ENCODE measurements at regions not wholly inside any gene's neighbourhood (a gene's known extent, or its start where the extent isn't known, plus 50 kb on each side); places are given as distances from the start of the nearest gene placed in this dataset.
A peak's percentile ranks its signal among the peaks of the same experiment; 100 is the strongest.

DNA sequence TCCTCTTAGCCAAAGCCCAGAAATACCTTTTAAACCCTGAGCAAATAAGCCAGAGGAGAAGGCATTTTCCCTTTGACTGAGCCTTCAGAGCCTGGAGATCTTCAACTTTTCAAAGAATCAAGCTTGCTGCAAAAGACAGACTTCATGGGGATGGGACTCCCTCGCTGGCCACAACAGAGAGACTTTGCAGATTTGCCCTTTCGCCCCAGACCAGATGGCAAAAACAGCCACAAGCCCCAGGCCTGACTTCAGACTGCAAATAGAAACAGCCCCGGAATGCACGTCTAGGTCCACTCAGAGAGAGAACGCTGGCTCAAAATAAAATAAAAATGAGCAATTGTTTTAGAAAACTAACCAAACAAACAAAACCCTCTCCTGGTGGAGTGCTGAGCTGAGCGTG lies 114.6 kb upstream of the MED13L start:
- Histone ChIP-seq H3K4me1 (ENCODE audit: control insufficient read depth in 4 of 4, insufficient read depth in 4 of 4, low read length in 3 of 4) (peaks cover 0 to 5% (median 1%) of the 10 kb centered on the region in 4 donors), H3K27me3 (ENCODE audit: control insufficient read depth in 4 of 4, insufficient read depth in 4 of 4, low read length in 3 of 4) (no peaks in the 10 kb centered on the region), H3K27ac (ENCODE audit: low read depth in 1 of 2, low read length in 2 of 2) (no peak overlapping the region), H3K9me3 (ENCODE audit: control insufficient read depth in 4 of 4, low read length in 3 of 4) (no peaks in the 10 kb centered on the region), H3K9ac (ENCODE audit: low read depth in 1 of 2, low read length in 2 of 2) (no peak overlapping the region), H3K36me3 (ENCODE audit: control insufficient read depth in 4 of 4, insufficient read depth in 3 of 4, low read depth in 1 of 4, low read length in 3 of 4) (no peaks in the 10 kb centered on the region), H3K4me3 (ENCODE audit: low read depth in 1 of 3, low read length in 3 of 3) (no peak overlapping the region)
- WGBS, result 51% methylated on average over 6 of the region's 6 CpGs
- no peak for DNase-seq (ENCODE audit: low spot score)
- TF ChIP-seq NR2F2 (IDR thresholded peaks at IDR 0.05) (peak; percentile 46), HNF4G (IDR thresholded peaks at IDR 0.05) (no peak), HNF4A (conservative IDR thresholded peaks at IDR 0.05) (peak in 1 of 2 donors; percentile 28), JUND (IDR thresholded peaks at IDR 0.05) (no peak), SP1 (IDR thresholded peaks at IDR 0.05) (peak; percentile 18), RAD21 (IDR thresholded peaks at IDR 0.05) (peak in 1 of 2 donors; percentile 14), ATF3 (IDR thresholded peaks at IDR 0.05) (no peak)
- TF ChIP-seq, protein P1, sequence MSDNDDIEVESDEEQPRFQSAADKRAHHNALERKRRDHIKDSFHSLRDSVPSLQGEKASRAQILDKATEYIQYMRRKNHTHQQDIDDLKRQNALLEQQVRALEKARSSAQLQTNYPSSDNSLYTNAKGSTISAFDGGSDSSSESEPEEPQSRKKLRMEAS (IDR thresholded peaks at IDR 0.05), result no peak

DNA sequence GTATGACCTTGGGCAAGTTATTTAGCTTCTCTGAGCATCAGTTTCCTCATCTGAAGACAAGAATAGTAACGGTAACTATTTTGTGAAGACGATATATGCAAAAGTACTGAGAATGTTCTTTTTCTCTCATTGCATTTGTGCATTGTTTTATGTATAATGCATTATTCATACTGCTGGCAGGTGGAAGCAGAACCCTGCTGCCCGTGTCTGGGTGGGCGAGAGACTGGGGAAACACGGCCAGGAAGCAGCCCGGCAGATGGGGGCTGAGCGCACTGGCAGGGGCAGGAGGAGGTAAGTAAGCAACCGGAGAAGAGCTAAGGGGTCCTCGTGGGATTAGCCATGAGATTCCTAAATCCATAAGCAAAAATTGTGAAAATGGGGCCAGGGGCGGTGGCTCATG lies 115.8 kb upstream of the MED13L start:
- Histone ChIP-seq H3K4me3 (ENCODE audit: low read depth in 1 of 3, low read length in 3 of 3) (no peak overlapping the region), H3K9ac (ENCODE audit: low read depth in 1 of 2, low read length in 2 of 2) (no peak overlapping the region), H3K4me1 (ENCODE audit: control insufficient read depth in 4 of 4, insufficient read depth in 4 of 4, low read length in 3 of 4) (peaks cover 0 to 5% (median 1%) of the 10 kb centered on the region in 4 donors), H3K27me3 (ENCODE audit: control insufficient read depth in 4 of 4, insufficient read depth in 4 of 4, low read length in 3 of 4) (no peaks in the 10 kb centered on the region), H3K9me3 (ENCODE audit: control insufficient read depth in 4 of 4, low read length in 3 of 4) (no peaks in the 10 kb centered on the region), H3K36me3 (ENCODE audit: control insufficient read depth in 4 of 4, insufficient read depth in 3 of 4, low read depth in 1 of 4, low read length in 3 of 4) (no peaks in the 10 kb centered on the region), H3K27ac (ENCODE audit: low read depth in 1 of 2, low read length in 2 of 2) (no peak overlapping the region)
- DNase-seq (ENCODE audit: low spot score), result no peak
- 76% methylated on average over 10 of the region's 10 CpGs for WGBS
- TF ChIP-seq TAF1 (conservative IDR thresholded peaks at IDR 0.05) (no peak), ZBTB33 (IDR thresholded peaks at IDR 0.05) (no peak), NR2F2 (IDR thresholded peaks at IDR 0.05) (no peak), RAD21 (IDR thresholded peaks at IDR 0.05) (no peak), FOXA2 (IDR thresholded peaks at IDR 0.05) (no peak)

- Histone ChIP-seq H3K4me3 (ENCODE audit: low read depth in 1 of 3, low read length in 3 of 3) (no peak overlapping the region), H3K9ac (ENCODE audit: low read depth in 1 of 2, low read length in 2 of 2) (no peak overlapping the region), H3K27ac (ENCODE audit: low read depth in 1 of 2, low read length in 2 of 2) (no peak overlapping the region), H3K4me1 (ENCODE audit: control insufficient read depth in 4 of 4, insufficient read depth in 4 of 4, low read length in 3 of 4) (peaks cover 0 to 5% (median 1%) of the 10 kb centered on the region in 4 donors), H3K36me3 (ENCODE audit: control insufficient read depth in 4 of 4, insufficient read depth in 3 of 4, low read depth in 1 of 4, low read length in 3 of 4) (no peaks in the 10 kb centered on the region), H3K9me3 (ENCODE audit: control insufficient read depth in 4 of 4, low read length in 3 of 4) (no peaks in the 10 kb centered on the region), H3K27me3 (ENCODE audit: control insufficient read depth in 4 of 4, insufficient read depth in 4 of 4, low read length in 3 of 4) (no peaks in the 10 kb centered on the region)
- DNase-seq (ENCODE audit: low spot score), result no peak
- 87% methylated on average over 14 of the region's 14 CpGs for WGBS
- TF ChIP-seq GABPA (IDR thresholded peaks at IDR 0.05 in 1 of 2, conservative IDR thresholded peaks at IDR 0.05 in 1 of 2), result no peak
- no peak for TF ChIP-seq NR2F2 (IDR thresholded peaks at IDR 0.05)
- TF ChIP-seq HNF4G (IDR thresholded peaks at IDR 0.05), result no peak
- TF ChIP-seq RAD21 (IDR thresholded peaks at IDR 0.05), result no peak
- no peak for TF ChIP-seq TAF1 (conservative IDR thresholded peaks at IDR 0.05)
- TF ChIP-seq, protein P2, sequence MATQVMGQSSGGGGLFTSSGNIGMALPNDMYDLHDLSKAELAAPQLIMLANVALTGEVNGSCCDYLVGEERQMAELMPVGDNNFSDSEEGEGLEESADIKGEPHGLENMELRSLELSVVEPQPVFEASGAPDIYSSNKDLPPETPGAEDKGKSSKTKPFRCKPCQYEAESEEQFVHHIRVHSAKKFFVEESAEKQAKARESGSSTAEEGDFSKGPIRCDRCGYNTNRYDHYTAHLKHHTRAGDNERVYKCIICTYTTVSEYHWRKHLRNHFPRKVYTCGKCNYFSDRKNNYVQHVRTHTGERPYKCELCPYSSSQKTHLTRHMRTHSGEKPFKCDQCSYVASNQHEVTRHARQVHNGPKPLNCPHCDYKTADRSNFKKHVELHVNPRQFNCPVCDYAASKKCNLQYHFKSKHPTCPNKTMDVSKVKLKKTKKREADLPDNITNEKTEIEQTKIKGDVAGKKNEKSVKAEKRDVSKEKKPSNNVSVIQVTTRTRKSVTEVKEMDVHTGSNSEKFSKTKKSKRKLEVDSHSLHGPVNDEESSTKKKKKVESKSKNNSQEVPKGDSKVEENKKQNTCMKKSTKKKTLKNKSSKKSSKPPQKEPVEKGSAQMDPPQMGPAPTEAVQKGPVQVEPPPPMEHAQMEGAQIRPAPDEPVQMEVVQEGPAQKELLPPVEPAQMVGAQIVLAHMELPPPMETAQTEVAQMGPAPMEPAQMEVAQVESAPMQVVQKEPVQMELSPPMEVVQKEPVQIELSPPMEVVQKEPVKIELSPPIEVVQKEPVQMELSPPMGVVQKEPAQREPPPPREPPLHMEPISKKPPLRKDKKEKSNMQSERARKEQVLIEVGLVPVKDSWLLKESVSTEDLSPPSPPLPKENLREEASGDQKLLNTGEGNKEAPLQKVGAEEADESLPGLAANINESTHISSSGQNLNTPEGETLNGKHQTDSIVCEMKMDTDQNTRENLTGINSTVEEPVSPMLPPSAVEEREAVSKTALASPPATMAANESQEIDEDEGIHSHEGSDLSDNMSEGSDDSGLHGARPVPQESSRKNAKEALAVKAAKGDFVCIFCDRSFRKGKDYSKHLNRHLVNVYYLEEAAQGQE (IDR thresholded peaks at IDR 0.05), result no peak
- no peak for TF ChIP-seq FOXA1 (IDR thresholded peaks at IDR 0.05)
- no peak for TF ChIP-seq RXRA (IDR thresholded peaks at IDR 0.05)
- no peak for TF ChIP-seq HNF4A (conservative IDR thresholded peaks at IDR 0.05)
- TF ChIP-seq, protein P3, sequence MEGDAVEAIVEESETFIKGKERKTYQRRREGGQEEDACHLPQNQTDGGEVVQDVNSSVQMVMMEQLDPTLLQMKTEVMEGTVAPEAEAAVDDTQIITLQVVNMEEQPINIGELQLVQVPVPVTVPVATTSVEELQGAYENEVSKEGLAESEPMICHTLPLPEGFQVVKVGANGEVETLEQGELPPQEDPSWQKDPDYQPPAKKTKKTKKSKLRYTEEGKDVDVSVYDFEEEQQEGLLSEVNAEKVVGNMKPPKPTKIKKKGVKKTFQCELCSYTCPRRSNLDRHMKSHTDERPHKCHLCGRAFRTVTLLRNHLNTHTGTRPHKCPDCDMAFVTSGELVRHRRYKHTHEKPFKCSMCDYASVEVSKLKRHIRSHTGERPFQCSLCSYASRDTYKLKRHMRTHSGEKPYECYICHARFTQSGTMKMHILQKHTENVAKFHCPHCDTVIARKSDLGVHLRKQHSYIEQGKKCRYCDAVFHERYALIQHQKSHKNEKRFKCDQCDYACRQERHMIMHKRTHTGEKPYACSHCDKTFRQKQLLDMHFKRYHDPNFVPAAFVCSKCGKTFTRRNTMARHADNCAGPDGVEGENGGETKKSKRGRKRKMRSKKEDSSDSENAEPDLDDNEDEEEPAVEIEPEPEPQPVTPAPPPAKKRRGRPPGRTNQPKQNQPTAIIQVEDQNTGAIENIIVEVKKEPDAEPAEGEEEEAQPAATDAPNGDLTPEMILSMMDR (IDR thresholded peaks at IDR 0.05; ENCODE audit: low read depth, low read length, missing input control), result no peak
- TF ChIP-seq ATF3 (IDR thresholded peaks at IDR 0.05), result no peak
- TF ChIP-seq, protein P1 (IDR thresholded peaks at IDR 0.05), result no peak
Observed at GRCh38 chr12:116393859-116394650, 116.6 kb upstream of the MED13L start.
